ENCODE measurements at regions not wholly inside any gene's neighbourhood (a gene's known extent, or its start where the extent isn't known, plus 50 kb on each side); places are given as distances from the start of the nearest gene placed in this dataset.

- no peak for DNase-seq
These were observed 187.0 kb downstream of the AASDH start for GRCh38 chr4:56200275-56200674.

- DNase-seq = no peak
These were observed 189.0 kb downstream of the AASDH start for GRCh38 chr4:56198265-56198664.

- no peak for DNase-seq
These were observed 189.9 kb downstream of the AASDH start for GRCh38 chr4:56197387-56197786.

GRCh38 chr4:56195025-56195424 lies 192.3 kb downstream of the AASDH start:
- DNase-seq = no peak

- no peak for DNase-seq
These were observed 195.8 kb downstream of the AASDH start for GRCh38 chr4:56191534-56191933.

- DNase-seq = no peak
These were observed 199.6 kb downstream of the AASDH start for GRCh38 chr4:56187688-56188087.

- no peak for DNase-seq
These were observed 200.3 kb downstream of the AASDH start for GRCh38 chr4:56186808-56187523.

- no peak for DNase-seq
These were observed 201.4 kb downstream of the AASDH start for GRCh38 chr4:56185901-56186300.

- no peak for DNase-seq
These were observed 203.1 kb downstream of the AASDH start for GRCh38 chr4:56184214-56184613.

- DNase-seq = no peak
These were observed 203.8 kb downstream of the AASDH start for GRCh38 chr4:56183344-56183959.

- DNase-seq = no peak
These were observed 204.9 kb downstream of the AASDH start for GRCh38 chr4:56182356-56182755.

GRCh38 chr4:56181140-56181953 lies 205.9 kb downstream of the AASDH start:
- peak; percentile 0 for DNase-seq

- no peak for DNase-seq
These were observed 218.2 kb downstream of the AASDH start for GRCh38 chr4:56169061-56169460.

GRCh38 chr4:56164907-56165306 lies 216.2 kb downstream of the CEP135 start:
- DNase-seq = no peak

GRCh38 chr4:56160636-56161035 lies 211.9 kb downstream of the CEP135 start:
- no peak for DNase-seq

- no peak for DNase-seq
These were observed 209.7 kb downstream of the CEP135 start for GRCh38 chr4:56158483-56158882.

- DNase-seq = no peak
These were observed 207.4 kb downstream of the CEP135 start for GRCh38 chr4:56156141-56156540.

GRCh38 chr4:56155432-56155831 lies 206.7 kb downstream of the CEP135 start:
- no peak for DNase-seq

- DNase-seq = no peak
These were observed 200.8 kb downstream of the CEP135 start for GRCh38 chr4:56149591-56149990.

- DNase-seq = no peak
These were observed 199.7 kb downstream of the CEP135 start for GRCh38 chr4:56148428-56148827.

GRCh38 chr4:56147371-56147770 lies 198.6 kb downstream of the CEP135 start:
- DNase-seq = no peak

- no peak for DNase-seq
These were observed 198.2 kb downstream of the CEP135 start for GRCh38 chr4:56146956-56147355.

- no peak for DNase-seq
These were observed 193.3 kb downstream of the CEP135 start for GRCh38 chr4:56142088-56142487.

- no peak for DNase-seq
These were observed 190.6 kb downstream of the CEP135 start for GRCh38 chr4:56139241-56139827.

Measured in SIG-M5 (cell line).